GM12878 (cell line): ENCODE measurements at regions not wholly inside any gene's neighbourhood (a gene's known extent, or its start where the extent isn't known, plus 50 kb on each side); places are given as distances from the start of the nearest gene placed in this dataset.

Experiments used
- ATAC-seq: fragments of 200-7000 bp; cut with Tn5 transposase; 3 replicates; pipeline ENCODE4 v1.9.1; 2020; ENCODE audit warnings: mild to moderate bottlenecking, moderate library complexity
- BruUV-seq: library from RNA; stranded (reverse); fragments of 400-500 nt; replicated peaks from 2 replicates; lab custom pipeline; 2021; lab: Mats Ljungman, UMichigan
- CTCF ChIA-PET: fragments of 300-600 bp; sonication (Branson Sonifier 250); formaldehyde crosslinking; extraction: SDS; loops from one replicate; lab custom pipeline; 2021; ENCODE audit warnings: inconsistent platforms; lab: Yijun Ruan, JAX
- POLR2A ChIA-PET: fragments of 350-600 bp; formaldehyde crosslinking; extraction: SDS; loops from one replicate; lab custom pipeline; 2021; ENCODE audit warnings: inconsistent platforms; lab: Charles Lee
- RAD21 ChIA-PET: fragments of 300-600 bp; sonication (Branson Sonifier 250); formaldehyde crosslinking; loops from one replicate; lab custom pipeline; 2023; ENCODE audit warnings: antibody characterized with exemption; ENCODE audit not compliant: unreplicated experiment; lab: Charles Lee
- SMC1A ChIA-PET: fragments of 300-600 bp; sonication (Branson Sonifier 250); formaldehyde crosslinking; loops from one replicate; lab custom pipeline; 2023; ENCODE audit not compliant: unreplicated experiment, uncharacterized antibody; lab: Charles Lee
- DNase-seq: peaks from one replicate; pipeline ENCODE4 v3.0.0-alpha.2; 2011; ENCODE audit warnings: low read depth, low spot score
- FAIRE-seq: peaks from 3 replicates; lab custom pipeline; 2011; peaks lifted over from hg19 to GRCh38; lab: Jason Lieb, UNC
- H2AFZ ChIP-seq: 2 replicates; pipeline ENCODE4 v1.6.0; 2011; ENCODE audit warnings: low read depth, low read length, control low read depth; ENCODE audit not compliant: control insufficient read depth
- H3K27ac ChIP-seq: 2 replicates; pipeline ENCODE4 v1.5.1; 2011; ENCODE audit warnings: control low read depth; ENCODE audit not compliant: control insufficient read depth, insufficient read depth
- H3K27me3 ChIP-seq, 2 experiments: replicated peaks in 1 of 2; 2 replicates each; pipeline versions ENCODE4 v1.6.0 to v1.6.1; 2011; ENCODE audit warnings: low read length in 1 of 2; ENCODE audit not compliant: control insufficient read depth in 2 of 2, insufficient read depth in 2 of 2
- H3K36me3 ChIP-seq, 2 experiments: 2 replicates each; pipeline ENCODE4 v1.5.1; 2011; ENCODE audit warnings: low read length in 1 of 2; ENCODE audit not compliant: control insufficient read depth in 2 of 2, insufficient read depth in 2 of 2
- H3K4me1 ChIP-seq: 2 replicates; pipeline ENCODE4 v1.6.1; 2011; ENCODE audit warnings: mild to moderate bottlenecking, low read length, moderate library complexity, mixed read lengths; ENCODE audit not compliant: control insufficient read depth, insufficient read depth
- H3K4me2 ChIP-seq: 2 replicates; pipeline ENCODE4 v1.6.0; 2011; ENCODE audit warnings: control low read depth; ENCODE audit not compliant: control insufficient read depth, insufficient read depth
- H3K4me3 ChIP-seq: fragments of 200-600 bp; sonication (generic); 2 replicates; pipeline ENCODE4 v1.5.1; 2016
- H3K79me2 ChIP-seq: 2 replicates; pipeline ENCODE4 v1.6.0; 2011; ENCODE audit warnings: low read length; ENCODE audit not compliant: control insufficient read depth, insufficient read depth
- H3K9ac ChIP-seq: 2 replicates; pipeline ENCODE4 v1.8.0; 2011; ENCODE audit warnings: low read length, control low read depth, mixed read lengths; ENCODE audit not compliant: control insufficient read depth, insufficient read depth
- H3K9me3 ChIP-seq: replicated peaks from 3 replicates; pipeline ENCODE4 v1.5.1; 2011; ENCODE audit warnings: mild to moderate bottlenecking, low read length; ENCODE audit not compliant: control insufficient read depth, insufficient read depth
- H4K20me1 ChIP-seq: 2 replicates; pipeline ENCODE4 v1.6.0; 2011; ENCODE audit not compliant: control insufficient read depth, insufficient read depth
- ATF7 ChIP-seq: fragments of 450-650 bp; IDR thresholded peaks from 2 replicates; pipeline ENCODE4 v1.6.1; 2016; ENCODE audit warnings: low read depth, mild to moderate bottlenecking
- BACH1 ChIP-seq: fragments of 450-650 bp; IDR thresholded peaks from 2 replicates; pipeline ENCODE4 v1.6.1; 2017; ENCODE audit warnings: mild to moderate bottlenecking, borderline replicate concordance
- FOS ChIP-seq: IDR thresholded peaks from 3 replicates; pipeline ENCODE4 v1.6.1; 2011; ENCODE audit warnings: borderline replicate concordance; ENCODE audit not compliant: insufficient read length; ENCODE audit errors: extremely low read depth
- MEF2A ChIP-seq: IDR thresholded peaks from 2 replicates; pipeline ENCODE4 v1.6.1; 2011; ENCODE audit warnings: low read depth, mild to moderate bottlenecking, low read length, moderate library complexity; ENCODE audit not compliant: insufficient read depth
- POLR2AphosphoS2 ChIP-seq: IDR thresholded peaks from 2 replicates; pipeline ENCODE4 v1.6.1; 2011; ENCODE audit warnings: low read depth, mild to moderate bottlenecking, low read length, improper control_type of control experiment, moderate library complexity
- RUNX3 ChIP-seq: IDR thresholded peaks from 2 replicates; pipeline ENCODE4 v1.6.1; 2012; ENCODE audit warnings: low read length, inconsistent platforms
- STAT1 ChIP-seq: fragments of 450-650 bp; conservative IDR thresholded peaks from 2 replicates; pipeline ENCODE4 v1.6.1; 2014; ENCODE audit warnings: antibody characterized with exemption, mild to moderate bottlenecking
- TBL1XR1 ChIP-seq: IDR thresholded peaks from 2 replicates; pipeline ENCODE4 v1.6.1; 2012; ENCODE audit warnings: low read depth, low read length, improper control_type of control experiment
- ZBED1 ChIP-seq: IDR thresholded peaks from 2 replicates; pipeline ENCODE4 v1.6.1; 2016; ENCODE audit warnings: borderline replicate concordance
- WGBS: methylation state at CpG from one replicate; pipeline ENCODE4 v1.1.6; 2016; ENCODE audit warnings: low lambda C conversion rate; ENCODE audit not compliant: insufficient replicate concordance, insufficient coverage; ENCODE audit errors: missing lambda C conversion rate; 5-methylcytosine and 5-hydroxymethylcytosine counted together
- in situ Hi-C: fragments of 300-500 bp; cut with MboI; formaldehyde crosslinking; loops from 9 replicates; pipeline ENCODE4 v1.14.3; 2018; ENCODE audit warnings: mixed read lengths
- intact Hi-C: fragments of 100-400 bp; cut with micrococcal nuclease; formaldehyde crosslinking; loops from one replicate; pipeline ENCODE4 v1.14.2; 2022; ENCODE audit not compliant: unreplicated experiment
- TF ChIP-seq, protein P1 (sequence below): fragments of 450-650 bp; IDR thresholded peaks from 2 replicates; pipeline ENCODE4 v1.6.1; 2016; ENCODE audit warnings: mild to moderate bottlenecking, moderate library complexity, borderline replicate concordance
- TF ChIP-seq, protein P2 (sequence below): fragments of 450-650 bp; formaldehyde crosslinking; IDR thresholded peaks from 2 replicates; pipeline ENCODE4 v1.5.0; 2022; ENCODE audit warnings: mild to moderate bottlenecking, missing genetic modification characterization
- TF ChIP-seq, protein P3 (sequence below): IDR thresholded peaks from 2 replicates; pipeline ENCODE4 v1.6.1; 2011; ENCODE audit warnings: borderline replicate concordance, low read depth, mild to moderate bottlenecking, moderate library complexity, low read length; ENCODE audit not compliant: insufficient read depth, poor library complexity, severe bottlenecking

DNA sequence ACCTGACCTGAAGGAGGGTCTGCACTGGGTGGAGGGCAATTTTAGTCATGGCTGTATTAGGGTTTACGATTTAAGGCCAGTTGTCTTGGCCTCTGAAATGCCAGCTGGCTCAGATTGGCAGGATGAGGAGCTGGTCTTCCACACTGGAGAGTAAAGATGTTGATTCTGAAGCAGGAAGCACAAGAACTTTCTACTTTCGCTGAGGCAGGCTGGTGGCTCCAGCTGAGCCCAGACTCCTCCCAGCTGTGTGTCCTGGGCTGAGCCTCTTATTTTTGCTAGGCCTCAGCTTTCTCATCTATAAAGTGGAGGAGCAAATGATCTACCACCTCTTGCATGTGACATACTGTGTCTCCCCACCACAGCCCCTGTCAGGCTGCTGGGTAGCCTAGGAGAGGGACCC, 74.4 kb downstream of the MRM1 start:
- TF ChIP-seq, protein P1, sequence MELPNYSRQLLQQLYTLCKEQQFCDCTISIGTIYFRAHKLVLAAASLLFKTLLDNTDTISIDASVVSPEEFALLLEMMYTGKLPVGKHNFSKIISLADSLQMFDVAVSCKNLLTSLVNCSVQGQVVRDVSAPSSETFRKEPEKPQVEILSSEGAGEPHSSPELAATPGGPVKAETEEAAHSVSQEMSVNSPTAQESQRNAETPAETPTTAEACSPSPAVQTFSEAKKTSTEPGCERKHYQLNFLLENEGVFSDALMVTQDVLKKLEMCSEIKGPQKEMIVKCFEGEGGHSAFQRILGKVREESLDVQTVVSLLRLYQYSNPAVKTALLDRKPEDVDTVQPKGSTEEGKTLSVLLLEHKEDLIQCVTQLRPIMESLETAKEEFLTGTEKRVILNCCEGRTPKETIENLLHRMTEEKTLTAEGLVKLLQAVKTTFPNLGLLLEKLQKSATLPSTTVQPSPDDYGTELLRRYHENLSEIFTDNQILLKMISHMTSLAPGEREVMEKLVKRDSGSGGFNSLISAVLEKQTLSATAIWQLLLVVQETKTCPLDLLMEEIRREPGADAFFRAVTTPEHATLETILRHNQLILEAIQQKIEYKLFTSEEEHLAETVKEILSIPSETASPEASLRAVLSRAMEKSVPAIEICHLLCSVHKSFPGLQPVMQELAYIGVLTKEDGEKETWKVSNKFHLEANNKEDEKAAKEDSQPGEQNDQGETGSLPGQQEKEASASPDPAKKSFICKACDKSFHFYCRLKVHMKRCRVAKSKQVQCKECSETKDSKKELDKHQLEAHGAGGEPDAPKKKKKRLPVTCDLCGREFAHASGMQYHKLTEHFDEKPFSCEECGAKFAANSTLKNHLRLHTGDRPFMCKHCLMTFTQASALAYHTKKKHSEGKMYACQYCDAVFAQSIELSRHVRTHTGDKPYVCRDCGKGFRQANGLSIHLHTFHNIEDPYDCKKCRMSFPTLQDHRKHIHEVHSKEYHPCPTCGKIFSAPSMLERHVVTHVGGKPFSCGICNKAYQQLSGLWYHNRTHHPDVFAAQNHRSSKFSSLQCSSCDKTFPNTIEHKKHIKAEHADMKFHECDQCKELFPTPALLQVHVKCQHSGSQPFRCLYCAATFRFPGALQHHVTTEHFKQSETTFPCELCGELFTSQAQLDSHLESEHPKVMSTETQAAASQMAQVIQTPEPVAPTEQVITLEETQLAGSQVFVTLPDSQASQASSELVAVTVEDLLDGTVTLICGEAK, result no peak
- TF ChIP-seq ATF7, result no peak
- TF ChIP-seq FOS, result no peak
- TF ChIP-seq POLR2AphosphoS2, result no peak
- TF ChIP-seq BACH1, result no peak
- no peak for TF ChIP-seq ZBED1
- no peak for TF ChIP-seq TBL1XR1
- TF ChIP-seq MEF2A, result no peak
- TF ChIP-seq, protein P2, sequence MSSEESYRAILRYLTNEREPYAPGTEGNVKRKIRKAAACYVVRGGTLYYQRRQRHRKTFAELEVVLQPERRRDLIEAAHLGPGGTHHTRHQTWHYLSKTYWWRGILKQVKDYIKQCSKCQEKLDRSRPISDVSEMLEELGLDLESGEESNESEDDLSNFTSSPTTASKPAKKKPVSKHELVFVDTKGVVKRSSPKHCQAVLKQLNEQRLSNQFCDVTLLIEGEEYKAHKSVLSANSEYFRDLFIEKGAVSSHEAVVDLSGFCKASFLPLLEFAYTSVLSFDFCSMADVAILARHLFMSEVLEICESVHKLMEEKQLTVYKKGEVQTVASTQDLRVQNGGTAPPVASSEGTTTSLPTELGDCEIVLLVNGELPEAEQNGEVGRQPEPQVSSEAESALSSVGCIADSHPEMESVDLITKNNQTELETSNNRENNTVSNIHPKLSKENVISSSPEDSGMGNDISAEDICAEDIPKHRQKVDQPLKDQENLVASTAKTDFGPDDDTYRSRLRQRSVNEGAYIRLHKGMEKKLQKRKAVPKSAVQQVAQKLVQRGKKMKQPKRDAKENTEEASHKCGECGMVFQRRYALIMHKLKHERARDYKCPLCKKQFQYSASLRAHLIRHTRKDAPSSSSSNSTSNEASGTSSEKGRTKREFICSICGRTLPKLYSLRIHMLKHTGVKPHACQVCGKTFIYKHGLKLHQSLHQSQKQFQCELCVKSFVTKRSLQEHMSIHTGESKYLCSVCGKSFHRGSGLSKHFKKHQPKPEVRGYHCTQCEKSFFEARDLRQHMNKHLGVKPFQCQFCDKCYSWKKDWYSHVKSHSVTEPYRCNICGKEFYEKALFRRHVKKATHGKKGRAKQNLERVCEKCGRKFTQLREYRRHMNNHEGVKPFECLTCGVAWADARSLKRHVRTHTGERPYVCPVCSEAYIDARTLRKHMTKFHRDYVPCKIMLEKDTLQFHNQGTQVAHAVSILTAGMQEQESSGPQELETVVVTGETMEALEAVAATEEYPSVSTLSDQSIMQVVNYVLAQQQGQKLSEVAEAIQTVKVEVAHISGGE (CRISPR knock-in tag), result no peak
- TF ChIP-seq, protein P3, sequence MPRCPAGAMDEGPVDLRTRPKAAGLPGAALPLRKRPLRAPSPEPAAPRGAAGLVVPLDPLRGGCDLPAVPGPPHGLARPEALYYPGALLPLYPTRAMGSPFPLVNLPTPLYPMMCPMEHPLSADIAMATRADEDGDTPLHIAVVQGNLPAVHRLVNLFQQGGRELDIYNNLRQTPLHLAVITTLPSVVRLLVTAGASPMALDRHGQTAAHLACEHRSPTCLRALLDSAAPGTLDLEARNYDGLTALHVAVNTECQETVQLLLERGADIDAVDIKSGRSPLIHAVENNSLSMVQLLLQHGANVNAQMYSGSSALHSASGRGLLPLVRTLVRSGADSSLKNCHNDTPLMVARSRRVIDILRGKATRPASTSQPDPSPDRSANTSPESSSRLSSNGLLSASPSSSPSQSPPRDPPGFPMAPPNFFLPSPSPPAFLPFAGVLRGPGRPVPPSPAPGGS, result no peak
- TF ChIP-seq RUNX3, result no peak
- no peak for TF ChIP-seq STAT1
- RAD21 ChIA-PET, result no interaction called here

More for the DNA sequence above, 74.4 kb downstream of the MRM1 start:
- 26% methylated on average over 2 of the region's 2 CpGs for WGBS
- Histone ChIP-seq H3K4me1 (no peaks in the 10 kb centered on the region; the same call in 1 of the 2 replicates), H3K4me3 (no peak overlapping the region), H3K27ac (no peak overlapping the region), H3K27me3 (no peaks in the 10 kb centered on the region; a peak in 2 of 4 replicates), H3K4me2 (no peak overlapping the region), H2AFZ (no peak overlapping the region), H4K20me1 (no peaks in the 10 kb centered on the region), H3K9ac (no peak overlapping the region), H3K9me3 (no peaks in the 10 kb centered on the region), H3K36me3 (no peaks in the 10 kb centered on the region), H3K79me2 (no peaks in the 10 kb centered on the region)
- intact Hi-C loops (no loop called here), in situ Hi-C loops (loop anchor here (5.0 kb wide), 1 partner anchor 48 kb away; no protein-coding TSS in a partner anchor)
- CTCF ChIA-PET, result no interaction called here
- FAIRE-seq (no peak), DNase-seq (no peak), ATAC-seq (no peak)
- POLR2A ChIA-PET, result interaction anchor here (1.1 kb wide), 1 partner anchor 16 kb away, joined by 3 read pairs; no protein-coding TSS in a partner anchor
- SMC1A ChIA-PET, result no interaction called here
- BruUV-seq, result no TSS peak
